Activated CD4-positive, alpha-beta T cell treated with anti-CD3 and anti-CD28 coated beads, Interleukin-2, amount 50 U/mL, for 48 hours (primary cell): ENCODE measurements at regions not wholly inside any gene's neighbourhood (a gene's known extent, or its start where the extent isn't known, plus 50 kb on each side); places are given as distances from the start of the nearest gene placed in this dataset.
"Not testable (repeated sequence)": the region's sequence is repeated elsewhere in the genome, so short reads cannot be mapped to it uniquely, and the experiment has no call there.

Experiments used
- DNase-seq, 2 experiments: peaks; one replicate each; pipeline ENCODE4 v3.0.0-alpha.2; 2020

GRCh38 chr19:31018936-31019335 lies 330.3 kb downstream of the TSHZ3 start:
- DNase-seq = no peak

- no peak for DNase-seq
These were observed 333.5 kb downstream of the TSHZ3 start for GRCh38 chr19:31015778-31016177.

DNA sequence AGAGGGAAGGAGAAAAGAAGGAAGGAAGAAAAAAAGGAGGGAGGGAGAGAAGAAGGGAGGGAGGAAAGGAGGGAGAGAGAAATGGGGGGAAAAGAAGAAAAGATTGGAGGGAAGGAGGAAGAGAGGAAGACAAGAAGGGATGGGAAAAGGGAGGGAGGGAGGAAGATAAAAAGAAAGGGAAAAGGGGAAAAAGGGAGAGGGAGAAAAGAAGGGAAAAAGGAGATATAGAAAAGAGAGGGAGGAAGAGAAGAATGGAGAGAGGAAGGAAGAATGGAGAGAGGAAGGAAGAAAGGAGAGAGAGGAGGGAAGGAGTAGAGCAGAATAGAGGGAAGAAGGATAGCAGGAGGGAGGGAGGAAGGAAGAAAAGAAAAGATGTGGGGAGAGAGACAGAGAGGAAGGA lies 334.6 kb downstream of the TSHZ3 start:
- DNase-seq = no peak

- no peak for DNase-seq
These were observed 335.7 kb downstream of the TSHZ3 start for GRCh38 chr19:31013384-31014020.

GRCh38 chr19:31002518-31003244 lies 346.6 kb downstream of the TSHZ3 start:
- DNase-seq = no peak

DNA sequence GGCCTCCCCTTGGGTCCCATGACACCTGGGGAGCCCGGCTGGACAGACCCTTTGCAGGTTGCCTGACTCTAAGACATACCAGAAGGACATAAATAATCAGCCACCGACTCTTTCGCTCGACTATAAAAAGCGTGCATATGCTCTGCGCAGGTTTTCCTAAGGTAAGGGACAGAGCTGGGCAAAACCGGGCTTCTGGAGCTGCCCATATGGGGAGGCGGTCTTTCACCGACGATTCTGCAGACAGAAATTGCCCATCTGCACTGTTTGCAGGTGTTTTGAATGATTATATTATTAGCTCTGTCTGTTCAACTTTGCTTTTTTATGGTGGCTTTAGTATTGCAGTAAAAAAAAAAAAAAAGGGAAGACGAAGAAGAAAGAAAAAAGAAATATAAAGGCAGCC lies 347.2 kb downstream of the TSHZ3 start:
- DNase-seq = no peak

GRCh38 chr19:31000913-31001312 lies 348.3 kb downstream of the TSHZ3 start:
- no peak for DNase-seq

GRCh38 chr19:30999726-31000125 lies 349.5 kb downstream of the TSHZ3 start:
- no peak for DNase-seq

DNA sequence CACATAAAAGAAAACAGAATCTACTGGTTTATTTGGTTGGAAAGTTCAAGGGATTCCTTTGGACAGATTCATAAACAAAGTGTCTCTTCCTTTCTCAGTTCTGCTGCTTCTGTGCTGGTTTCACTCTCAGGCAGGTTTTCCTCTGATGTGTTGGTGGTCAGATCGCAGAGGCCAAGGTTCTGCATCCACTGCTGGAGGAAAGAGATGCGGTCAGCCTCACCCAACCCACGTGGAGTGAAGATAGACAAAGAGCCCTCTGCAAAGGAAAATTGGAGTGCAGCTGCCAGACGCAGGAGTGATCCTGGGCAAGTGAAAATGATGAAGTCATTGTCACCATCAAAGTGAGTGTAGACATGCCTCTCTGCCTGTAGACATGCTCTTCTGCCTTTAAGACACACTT lies 352.0 kb downstream of the TSHZ3 start:
- no peak for DNase-seq

- no peak for DNase-seq
These were observed 370.6 kb downstream of the TSHZ3 start for GRCh38 chr19:30978639-30979038.

GRCh38 chr19:30969591-30969990 lies 379.6 kb downstream of the TSHZ3 start:
- no peak for DNase-seq

DNA sequence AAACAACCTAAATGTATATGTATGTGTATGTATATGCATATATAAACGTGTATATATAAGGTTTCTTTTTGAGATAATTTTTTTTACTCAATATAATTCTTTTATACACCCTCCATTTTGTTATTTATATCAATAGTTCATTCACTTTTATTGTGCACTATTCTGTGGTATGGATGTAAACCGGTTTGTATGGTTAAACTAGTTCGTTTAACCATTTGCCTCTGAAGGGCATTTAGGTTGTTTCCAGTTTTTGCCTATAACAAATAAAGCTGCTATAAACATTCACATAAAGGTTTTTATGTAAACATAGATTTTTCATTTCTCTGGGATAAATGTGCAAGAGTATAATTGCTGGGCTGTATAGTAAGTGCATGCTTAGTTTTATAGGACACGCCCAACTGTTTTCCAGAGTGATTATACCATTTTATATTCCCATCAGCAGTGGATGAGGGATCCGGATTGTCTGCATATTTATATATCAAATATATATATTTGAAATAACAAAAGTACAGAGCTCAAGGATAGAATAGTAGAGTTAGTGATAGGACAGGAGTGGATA lies 380.3 kb downstream of the TSHZ3 start:
- no peak for DNase-seq

GRCh38 chr19:30968210-30968609 lies 381.0 kb downstream of the TSHZ3 start:
- DNase-seq = no peak

DNA sequence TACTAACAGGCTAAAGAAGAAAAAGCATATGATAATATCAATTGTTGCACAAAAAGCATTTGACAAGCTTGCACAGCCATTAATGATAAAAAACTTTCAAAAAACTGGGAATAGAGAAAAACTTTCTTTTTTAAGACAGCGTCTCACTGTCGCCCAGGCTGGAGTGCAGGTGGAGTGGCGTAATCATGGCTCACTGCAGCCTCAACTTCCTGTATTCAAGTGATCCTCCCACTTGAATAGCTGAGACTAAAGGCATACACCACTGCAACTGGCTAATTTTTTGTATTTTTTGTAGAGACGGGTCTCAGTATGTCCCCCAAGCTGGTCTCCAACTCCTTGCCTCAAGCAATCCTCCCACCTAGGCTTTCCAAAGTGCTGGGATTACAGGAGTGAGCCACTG lies 382.8 kb downstream of the TSHZ3 start:
- no peak for DNase-seq

DNA sequence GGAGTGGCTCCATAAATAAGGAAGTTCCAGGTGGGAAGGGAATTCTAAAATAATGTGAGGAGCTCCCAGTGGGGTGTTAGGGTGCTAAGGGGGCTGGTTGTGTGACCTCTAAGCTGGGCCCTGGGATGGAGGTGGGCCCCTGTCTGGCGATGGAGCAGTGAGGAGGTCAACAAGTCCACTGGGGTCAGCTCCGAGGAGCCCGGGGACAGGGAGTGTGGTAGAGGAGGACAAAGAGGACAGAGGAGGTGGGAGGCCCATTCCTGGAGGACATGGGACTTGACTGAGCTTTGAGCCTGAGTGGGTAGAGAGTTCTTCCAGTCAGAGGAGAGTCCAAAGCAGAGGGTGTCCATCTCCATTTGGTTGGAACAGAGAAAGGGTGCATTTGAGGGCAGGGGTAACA lies 390.2 kb downstream of the TSHZ3 start:
- no peak for DNase-seq

GRCh38 chr19:30955112-30956104 lies 393.8 kb downstream of the TSHZ3 start:
- no peak for DNase-seq

GRCh38 chr19:30944276-30944932 lies 404.8 kb downstream of the TSHZ3 start:
- not testable (repeated sequence) for DNase-seq

DNA sequence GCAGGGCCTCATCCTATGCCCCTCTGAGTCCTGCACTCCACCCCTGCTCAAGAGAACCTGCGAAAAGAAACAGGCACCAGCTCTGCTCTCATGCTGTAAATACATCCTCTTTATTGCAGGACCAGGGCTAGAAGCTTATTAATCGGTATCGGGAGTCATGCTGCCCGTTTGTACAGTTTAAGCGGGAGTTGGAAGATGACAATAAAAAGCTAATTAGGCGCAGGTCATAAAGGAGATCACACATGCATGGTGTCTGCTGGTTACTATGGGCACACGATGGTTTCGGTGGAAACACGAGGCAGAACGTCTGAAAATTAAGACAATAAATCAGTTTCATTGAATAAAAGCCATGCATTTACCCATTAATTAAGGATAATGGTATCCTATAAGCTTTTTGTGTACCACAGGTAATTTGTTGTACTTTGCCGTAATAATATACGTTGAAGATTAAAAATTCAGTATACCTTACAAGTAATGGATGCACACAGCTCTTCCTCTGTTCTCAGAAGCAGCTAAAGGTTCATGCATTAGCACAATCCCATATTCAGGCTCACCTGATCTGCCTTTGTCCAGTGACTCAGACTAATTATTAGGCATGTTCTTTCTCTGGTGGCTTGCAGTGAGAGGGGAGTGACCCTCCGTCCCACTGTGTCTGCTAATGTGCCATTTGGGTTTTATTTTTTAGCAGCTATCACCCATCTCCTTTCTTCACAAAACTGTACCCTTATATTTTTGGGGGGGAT lies 406.0 kb downstream of the TSHZ3 start:
- DNase-seq = no peak

- no peak for DNase-seq
These were observed 406.6 kb downstream of the TSHZ3 start for GRCh38 chr19:30942636-30943035.

- DNase-seq = no peak
These were observed 407.6 kb downstream of the TSHZ3 start for GRCh38 chr19:30941591-30941990.

- DNase-seq = no peak
These were observed 413.0 kb downstream of the TSHZ3 start for GRCh38 chr19:30936276-30936675.

GRCh38 chr19:30935146-30935545 lies 414.1 kb downstream of the TSHZ3 start:
- DNase-seq = no peak
